Uterus (tissue), 3 donors: ENCODE measurements at regions not wholly inside any gene's neighbourhood (a gene's known extent, or its start where the extent isn't known, plus 50 kb on each side); places are given as distances from the start of the nearest gene placed in this dataset.
"Not testable (repeated sequence)": the region's sequence is repeated elsewhere in the genome, so short reads cannot be mapped to it uniquely, and the experiment has no call there.

Source experiments
- DNase-seq, 2 donors: peaks; one replicate each; pipeline ENCODE4 v3.0.0-alpha.2; 2019 to 2020
- H3K27ac ChIP-seq, 2 donors: fragments of 200-600 bp; sonication (generic); 1 replicate in 1 of 2; 2 replicates in 1 of 2; pipeline ENCODE4 v1.5.1; 2016 to 2018
- H3K27me3 ChIP-seq, 2 donors: fragments of 200-600 bp; sonication (generic); one replicate each; pipeline ENCODE4 v1.5.1; 2018 to 2019; ENCODE audit warnings: control low read depth in 1 of 2
- H3K36me3 ChIP-seq, 2 donors: fragments of 200-600 bp; sonication (generic); one replicate each; pipeline ENCODE4 v1.5.1; 2019; ENCODE audit warnings: control low read depth in 1 of 2
- H3K4me1 ChIP-seq, 2 donors: fragments of 200-600 bp; sonication (generic); one replicate each; pipeline ENCODE4 v1.5.1; 2018 to 2019; ENCODE audit warnings: control low read depth in 1 of 2
- H3K4me3 ChIP-seq, 2 donors: fragments of 200-600 bp; sonication (generic); 1 replicate in 1 of 2; 2 replicates in 1 of 2; pipeline ENCODE4 v1.5.1; 2018 to 2019; ENCODE audit warnings: mild to moderate bottlenecking in 1 of 2
- H3K9me3 ChIP-seq, 2 donors: fragments of 200-600 bp; sonication (generic); one replicate each; pipeline ENCODE4 v1.5.1; 2019; ENCODE audit warnings: control low read depth in 1 of 2
- POLR2A ChIP-seq, 2 donors: fragments of 450-650 bp; IDR thresholded peaks; one replicate each; pipeline ENCODE4 v1.6.1; 2016; ENCODE audit warnings: antibody characterized with exemption in 2 of 2, mild to moderate bottlenecking in 1 of 2, moderate library complexity in 1 of 2
- intact Hi-C: fragments of 100-400 bp; cut with DNase I; formaldehyde crosslinking; loops from one replicate; pipeline ENCODE4 v1.15.1; 2023; ENCODE audit warnings: low total_unique reads
- TF ChIP-seq, protein P1 (sequence below), 4 experiments: fragments of 200-600 bp in 2 of 4; fragments of 450-650 bp in 2 of 4; sonication (generic) in 2 of 4; IDR thresholded peaks; one replicate each; pipeline ENCODE4 v1.5.1; 2016 to 2019; ENCODE audit warnings: antibody characterized with exemption in 4 of 4, mild to moderate bottlenecking in 2 of 4, moderate library complexity in 1 of 4
- donor health status: DM: yes; HTN: yes; CAD: no.

DNA sequence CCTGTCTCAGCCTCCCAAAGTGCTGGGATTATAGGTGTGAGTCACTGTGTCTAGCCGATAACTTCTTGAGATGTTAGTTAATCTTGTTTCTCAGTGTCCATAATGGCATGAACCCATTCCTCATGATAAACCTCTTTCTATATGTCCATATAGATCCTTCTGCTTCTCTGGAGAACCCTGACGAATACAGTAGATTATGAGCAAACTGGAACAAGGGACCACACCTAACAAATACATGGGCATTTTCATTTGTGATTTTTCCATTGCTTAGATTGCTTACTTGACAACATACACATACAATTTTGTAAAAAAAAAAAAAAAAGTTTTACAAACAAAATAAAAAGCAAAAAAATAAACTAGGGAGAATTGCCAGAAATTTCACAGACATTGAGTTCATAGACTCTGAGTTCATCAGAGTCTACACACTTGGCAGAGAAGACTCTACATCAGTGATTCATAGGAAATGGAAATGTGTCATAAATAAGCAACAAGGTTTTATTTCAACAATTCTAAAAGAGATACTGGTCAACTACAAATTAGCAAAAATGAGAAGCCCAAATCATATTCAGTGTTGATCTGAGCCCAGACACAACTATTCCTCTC is 96.7 kb downstream of the GALR1 start:
- intact Hi-C loops, result no loop called here
- no peaks in the 10 kb centered on the region for H3K4me1 ChIP-seq

DNA sequence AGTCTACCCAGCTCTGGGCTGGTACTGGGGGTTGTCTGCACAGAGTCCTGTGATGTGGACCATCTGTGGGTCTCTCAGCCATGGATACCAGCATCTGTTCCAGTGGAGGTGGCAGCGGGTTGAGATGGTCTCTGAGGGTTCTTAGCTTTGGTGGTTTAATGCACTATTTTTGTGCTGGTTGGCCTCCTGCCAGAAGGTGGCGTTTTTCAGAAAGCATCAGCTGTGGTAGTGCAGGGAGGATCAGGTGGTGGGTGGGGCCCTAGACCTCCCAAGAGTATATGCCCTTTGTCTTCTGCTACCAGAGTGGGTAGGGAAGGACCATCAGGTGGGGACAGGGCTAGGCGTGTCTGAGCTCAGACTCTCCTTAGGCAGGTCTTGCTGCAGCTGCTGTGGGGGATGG is 103.7 kb downstream of the GALR1 start:
- H3K4me1 ChIP-seq, H3K9me3 ChIP-seq, H3K36me3 ChIP-seq, H3K27ac ChIP-seq, DNase-seq, intact Hi-C loops, H3K4me3 ChIP-seq, H3K27me3 ChIP-seq: not testable (repeated sequence)

More for the DNA sequence above, 96.7 kb downstream of the GALR1 start:
- H3K27ac ChIP-seq, result no peak overlapping the region
- no peak for TF ChIP-seq POLR2A (IDR thresholded peaks at IDR 0.05)
- TF ChIP-seq, protein P1, sequence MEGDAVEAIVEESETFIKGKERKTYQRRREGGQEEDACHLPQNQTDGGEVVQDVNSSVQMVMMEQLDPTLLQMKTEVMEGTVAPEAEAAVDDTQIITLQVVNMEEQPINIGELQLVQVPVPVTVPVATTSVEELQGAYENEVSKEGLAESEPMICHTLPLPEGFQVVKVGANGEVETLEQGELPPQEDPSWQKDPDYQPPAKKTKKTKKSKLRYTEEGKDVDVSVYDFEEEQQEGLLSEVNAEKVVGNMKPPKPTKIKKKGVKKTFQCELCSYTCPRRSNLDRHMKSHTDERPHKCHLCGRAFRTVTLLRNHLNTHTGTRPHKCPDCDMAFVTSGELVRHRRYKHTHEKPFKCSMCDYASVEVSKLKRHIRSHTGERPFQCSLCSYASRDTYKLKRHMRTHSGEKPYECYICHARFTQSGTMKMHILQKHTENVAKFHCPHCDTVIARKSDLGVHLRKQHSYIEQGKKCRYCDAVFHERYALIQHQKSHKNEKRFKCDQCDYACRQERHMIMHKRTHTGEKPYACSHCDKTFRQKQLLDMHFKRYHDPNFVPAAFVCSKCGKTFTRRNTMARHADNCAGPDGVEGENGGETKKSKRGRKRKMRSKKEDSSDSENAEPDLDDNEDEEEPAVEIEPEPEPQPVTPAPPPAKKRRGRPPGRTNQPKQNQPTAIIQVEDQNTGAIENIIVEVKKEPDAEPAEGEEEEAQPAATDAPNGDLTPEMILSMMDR (IDR thresholded peaks at IDR 0.05), result no peak
- H3K9me3 ChIP-seq, result no peaks in the 10 kb centered on the region
- H3K4me3 ChIP-seq, result no peak overlapping the region
- no peaks in the 10 kb centered on the region for H3K27me3 ChIP-seq
- no peak for DNase-seq
- no peaks in the 10 kb centered on the region for H3K36me3 ChIP-seq

DNA sequence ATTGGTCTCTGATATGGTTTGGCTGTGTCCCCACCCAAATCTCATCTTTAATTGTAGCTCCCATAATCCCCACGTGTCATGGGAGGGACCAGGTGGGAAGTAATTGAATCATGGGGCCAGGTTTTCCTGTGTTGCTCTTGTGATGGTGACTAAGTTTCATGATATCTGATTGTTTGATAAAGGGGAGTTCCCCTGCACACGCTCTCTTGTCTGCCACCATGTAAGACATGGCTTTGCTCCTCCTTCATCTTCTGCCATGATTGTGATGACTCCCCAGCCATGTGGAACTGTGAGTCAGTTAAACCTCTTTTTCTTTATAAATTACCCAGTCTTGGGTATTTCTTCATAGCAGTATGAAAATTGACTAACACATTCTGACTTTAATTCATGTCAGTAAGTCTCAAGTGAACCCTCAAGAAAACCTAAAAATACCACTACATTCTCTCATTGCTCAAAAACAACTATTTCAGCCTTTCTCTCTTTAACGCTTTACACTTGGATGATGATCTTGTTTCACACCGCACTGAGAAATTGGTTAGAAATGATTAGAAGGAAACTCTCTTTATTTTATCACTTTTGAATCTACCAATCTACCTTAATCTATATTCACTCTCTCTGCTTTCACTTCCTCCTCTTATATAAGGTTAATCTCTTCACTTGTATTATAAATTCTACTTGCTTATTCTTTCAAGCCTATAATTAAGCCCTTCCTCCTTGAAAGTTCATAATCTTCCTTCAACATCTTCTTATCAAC is 110.1 kb downstream of the GALR1 start:
- TF ChIP-seq POLR2A (IDR thresholded peaks at IDR 0.05), result no peak
- TF ChIP-seq, protein P1 (IDR thresholded peaks at IDR 0.05), result no peak
- H3K27me3 ChIP-seq, result no peaks in the 10 kb centered on the region
- intact Hi-C loops, result no loop called here
- no peak overlapping the region for H3K4me3 ChIP-seq
- no peak for DNase-seq
- H3K9me3 ChIP-seq, result no peaks in the 10 kb centered on the region
- H3K4me1 ChIP-seq, result no peaks in the 10 kb centered on the region
- H3K27ac ChIP-seq, result no peak overlapping the region
- H3K36me3 ChIP-seq, result no peaks in the 10 kb centered on the region

DNA sequence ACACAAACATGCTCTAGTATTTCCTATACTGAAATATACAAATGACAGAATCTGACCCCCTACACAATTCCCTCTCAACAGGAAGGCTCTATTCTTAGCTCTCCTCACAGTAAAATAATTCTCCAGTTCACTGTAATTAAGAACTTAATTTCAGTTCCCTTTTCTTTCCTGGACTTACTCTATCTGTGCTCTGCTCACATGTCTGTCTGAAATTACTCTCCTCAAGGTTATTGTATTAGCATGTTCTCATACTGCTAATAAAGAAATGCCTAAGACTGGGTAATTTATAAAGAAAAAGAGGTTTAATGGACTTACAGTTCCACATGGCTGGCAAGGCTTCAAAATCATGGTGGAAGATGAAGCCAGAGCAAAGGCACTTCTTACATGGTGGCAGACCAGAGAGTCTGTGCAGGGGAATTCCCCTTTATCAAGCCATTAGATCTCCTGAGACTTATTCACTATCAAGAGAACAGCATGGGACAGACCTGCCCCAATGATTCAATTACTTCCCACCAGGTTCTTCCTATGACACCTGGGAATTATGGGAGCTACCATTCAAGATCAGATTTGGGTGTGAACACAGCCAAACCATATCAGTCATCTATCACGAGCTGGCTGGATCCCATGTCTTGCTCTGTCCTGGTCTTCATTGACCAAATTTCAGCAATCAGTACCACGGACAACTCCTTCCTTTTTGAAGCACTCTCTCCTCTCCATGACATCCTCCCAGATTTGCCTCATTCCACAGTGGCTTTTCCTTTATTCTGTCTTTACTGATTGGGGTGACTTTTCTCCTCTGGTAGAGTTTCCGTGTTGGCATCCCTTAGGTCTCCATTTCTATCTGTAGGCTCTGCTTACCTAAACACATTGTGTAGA is 110.9 kb downstream of the GALR1 start:
- DNase-seq, result no peak
- Histone ChIP-seq H3K9me3 (no peaks in the 10 kb centered on the region), H3K36me3 (no peaks in the 10 kb centered on the region)

DNA sequence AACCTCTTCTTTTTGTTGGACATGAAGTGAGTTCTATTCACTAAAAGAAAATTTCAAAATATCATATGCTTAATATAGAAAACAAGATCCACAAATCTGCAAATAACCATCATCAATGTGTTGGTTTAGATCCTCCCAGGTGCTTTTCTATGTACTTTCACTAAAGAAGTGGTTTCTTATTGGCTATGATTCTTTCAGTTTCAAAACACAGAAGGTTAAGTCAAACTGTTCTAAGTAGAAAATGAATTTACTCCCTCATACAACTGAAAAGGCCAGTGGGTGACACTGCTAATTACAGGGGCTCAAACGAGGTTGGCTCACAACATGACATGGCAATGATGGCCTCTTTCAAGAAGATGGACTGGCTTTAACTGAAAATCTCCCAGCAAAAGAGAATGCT is 111.7 kb downstream of the GALR1 start:
- Histone ChIP-seq H3K9me3 (no peaks in the 10 kb centered on the region), H3K27me3 (no peaks in the 10 kb centered on the region), H3K27ac (no peak overlapping the region), H3K4me3 (no peak overlapping the region), H3K4me1 (peaks cover 0 to 3% of the 10 kb centered on the region in 2 donors), H3K36me3 (no peaks in the 10 kb centered on the region)
- intact Hi-C loops, result no loop called here
- TF ChIP-seq POLR2A (IDR thresholded peaks at IDR 0.05), result no peak
- TF ChIP-seq, protein P1 (IDR thresholded peaks at IDR 0.05), result no peak
- DNase-seq, result no peak

More for the DNA sequence above, 110.9 kb downstream of the GALR1 start:
- no peaks in the 10 kb centered on the region for H3K4me1 ChIP-seq
- TF ChIP-seq POLR2A (IDR thresholded peaks at IDR 0.05), result no peak
- TF ChIP-seq, protein P1 (IDR thresholded peaks at IDR 0.05), result no peak
- H3K27ac ChIP-seq, result no peak overlapping the region
- no peak overlapping the region for H3K4me3 ChIP-seq
- H3K27me3 ChIP-seq, result no peaks in the 10 kb centered on the region
- intact Hi-C loops, result no loop called here
